HG03439 (cell line): ENCODE measurements at regions not wholly inside any gene's neighbourhood (a gene's known extent, or its start where the extent isn't known, plus 50 kb on each side); places are given as distances from the start of the nearest gene placed in this dataset.

Source experiments
- ATAC-seq: cut with Tn5 transposase; IDR thresholded peaks from one replicate; pipeline ENCODE4 v1.9.1; 2021; ENCODE audit warnings: mild to moderate bottlenecking, moderate library complexity; ENCODE audit not compliant: unreplicated experiment

DNA sequence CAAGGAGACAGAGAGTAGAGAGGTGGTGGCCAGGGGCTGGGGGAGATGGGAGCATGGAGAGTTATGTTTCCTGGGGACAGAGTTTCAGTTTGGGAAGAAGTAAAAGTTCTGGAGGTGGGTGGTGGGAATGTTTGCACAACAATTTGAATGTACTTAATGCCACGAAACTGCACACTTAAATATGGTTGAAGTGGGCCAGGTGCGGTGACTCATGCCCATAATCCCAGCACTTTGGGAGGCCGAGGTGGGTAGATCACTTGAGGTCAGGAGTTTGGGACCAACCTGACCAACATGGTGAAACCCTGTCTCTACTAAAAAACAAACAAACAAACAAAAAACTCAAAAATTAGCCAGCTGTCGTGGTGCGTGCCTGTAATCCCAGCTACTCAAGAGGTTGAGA, 137.2 kb downstream of the PFKFB3 start:
- no peak for ATAC-seq

DNA sequence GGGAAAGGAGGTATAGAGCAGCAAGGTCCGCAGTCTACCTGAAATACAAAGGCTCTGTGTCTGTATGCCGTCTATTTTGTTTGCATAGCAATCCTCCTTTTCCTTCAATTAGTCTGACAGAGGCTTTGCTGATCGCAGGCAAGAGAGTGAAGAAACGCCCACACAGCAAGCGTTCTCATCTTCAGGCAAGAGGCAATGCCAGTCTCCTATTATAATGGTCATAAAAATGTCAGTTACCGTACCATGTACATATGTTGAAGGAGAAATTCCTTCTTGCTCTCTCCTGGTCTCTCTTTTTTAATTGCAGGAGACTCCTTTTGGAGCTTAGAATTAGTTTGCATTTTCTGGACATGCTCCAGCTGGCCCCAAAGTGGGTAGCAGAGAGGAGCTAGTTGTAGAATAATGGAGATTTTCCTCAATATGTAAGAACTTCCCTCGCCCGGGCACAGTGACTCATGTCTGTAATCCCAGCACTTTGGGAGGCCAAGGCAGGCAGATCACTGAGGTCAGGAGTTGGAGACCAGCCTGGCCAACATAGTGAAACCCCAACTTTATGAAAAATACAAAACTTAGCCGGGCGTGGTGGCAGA, 139.5 kb downstream of the PFKFB3 start:
- ATAC-seq, result no peak

DNA sequence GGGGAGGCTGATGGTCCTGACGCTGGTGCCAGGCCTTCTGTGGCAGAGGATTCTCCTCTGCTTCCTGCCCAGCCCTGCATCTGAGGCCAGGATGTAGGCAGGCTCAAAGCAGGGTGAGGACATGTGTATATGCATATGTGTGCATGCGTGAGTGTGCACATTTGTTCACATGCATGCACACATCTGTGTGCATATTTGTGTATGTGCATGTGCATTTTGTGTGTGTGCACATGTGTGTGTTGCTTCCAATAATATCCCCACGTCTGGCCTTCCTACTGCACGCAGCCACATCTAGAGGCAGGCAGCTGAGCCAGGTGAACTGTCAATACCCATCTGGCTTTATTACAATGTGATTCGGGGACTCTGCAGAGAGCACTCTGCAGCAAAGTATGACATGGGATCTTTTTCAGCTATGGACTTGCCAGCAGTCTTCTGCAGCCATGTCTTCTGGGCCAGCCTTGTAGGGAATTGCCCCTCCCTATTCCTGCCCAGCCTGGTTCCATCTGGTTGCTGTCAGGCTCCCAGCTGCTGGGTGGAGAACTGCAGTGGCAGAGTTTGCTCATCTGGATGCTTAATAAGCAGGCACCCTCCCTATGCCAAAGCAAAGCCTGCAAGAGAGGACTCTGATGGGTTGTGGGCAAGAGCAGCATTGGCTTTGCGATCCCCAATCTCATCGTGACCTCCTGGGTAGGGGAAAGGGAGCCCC, 140.7 kb downstream of the PFKFB3 start:
- ATAC-seq, result no peak

DNA sequence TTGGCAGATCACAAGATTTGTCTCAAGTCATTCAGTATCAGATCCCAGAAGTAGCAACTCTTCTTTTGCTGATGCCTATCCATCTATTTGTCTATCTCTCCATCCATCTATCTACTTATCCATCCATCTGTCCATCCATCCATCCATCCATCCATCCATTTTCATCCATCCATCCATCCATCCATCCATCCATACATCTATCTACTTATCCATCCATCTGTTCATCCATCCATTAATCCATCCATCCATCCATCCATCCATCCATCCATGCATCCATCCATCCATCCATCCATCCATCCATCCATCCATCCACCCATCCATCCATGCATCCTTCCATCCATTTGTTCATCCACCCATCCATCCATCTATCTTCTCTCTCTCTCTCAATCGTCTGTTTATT, 142.7 kb downstream of the PFKFB3 start:
- ATAC-seq, result no peak

DNA sequence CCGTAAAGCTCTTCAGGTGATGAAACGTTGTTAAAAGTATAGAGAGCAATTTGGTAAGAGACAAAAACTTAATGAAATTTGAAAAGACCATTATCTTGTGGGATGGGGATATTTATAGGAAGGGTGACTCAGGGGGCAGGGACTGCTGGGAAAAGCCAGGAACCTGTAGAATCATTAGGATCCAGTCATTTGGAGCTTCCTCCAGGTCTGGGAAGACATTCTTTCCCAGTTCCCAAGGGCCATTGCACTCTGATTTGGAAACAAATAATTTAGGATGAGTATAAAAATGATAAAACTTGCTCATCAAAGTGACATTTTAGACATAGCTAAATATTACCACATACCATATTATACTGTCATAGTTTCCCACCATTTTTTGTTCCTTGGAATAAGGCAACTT, 143.9 kb downstream of the PFKFB3 start:
- no peak for ATAC-seq

DNA sequence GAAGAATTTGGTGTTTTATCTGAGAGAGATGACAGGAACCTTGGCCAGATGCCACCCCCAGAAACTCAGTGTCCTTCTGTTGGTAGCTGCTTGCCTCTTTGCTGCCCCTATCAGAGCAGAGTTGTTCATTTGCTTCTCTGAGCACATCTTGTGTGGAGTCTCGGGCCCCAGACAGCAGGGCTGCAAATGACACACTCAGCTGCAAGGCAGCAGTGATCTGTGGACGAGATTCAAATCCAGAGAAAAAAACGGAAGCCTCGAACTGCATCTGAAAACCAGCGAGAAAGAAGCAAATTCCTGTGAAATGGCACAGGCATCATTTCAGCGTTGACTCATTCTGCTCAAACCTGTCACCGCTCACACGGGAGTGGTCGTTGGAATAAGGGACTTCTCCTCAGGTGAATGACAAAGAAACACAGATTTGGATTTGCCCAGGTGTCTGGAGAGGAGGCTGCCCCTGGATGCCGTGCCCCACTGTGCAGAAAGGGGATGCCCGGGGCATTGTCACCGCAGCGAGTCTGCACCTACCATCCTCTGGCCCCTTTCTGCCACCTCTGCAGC, 144.7 kb downstream of the PFKFB3 start:
- ATAC-seq, result peak; percentile 36

DNA sequence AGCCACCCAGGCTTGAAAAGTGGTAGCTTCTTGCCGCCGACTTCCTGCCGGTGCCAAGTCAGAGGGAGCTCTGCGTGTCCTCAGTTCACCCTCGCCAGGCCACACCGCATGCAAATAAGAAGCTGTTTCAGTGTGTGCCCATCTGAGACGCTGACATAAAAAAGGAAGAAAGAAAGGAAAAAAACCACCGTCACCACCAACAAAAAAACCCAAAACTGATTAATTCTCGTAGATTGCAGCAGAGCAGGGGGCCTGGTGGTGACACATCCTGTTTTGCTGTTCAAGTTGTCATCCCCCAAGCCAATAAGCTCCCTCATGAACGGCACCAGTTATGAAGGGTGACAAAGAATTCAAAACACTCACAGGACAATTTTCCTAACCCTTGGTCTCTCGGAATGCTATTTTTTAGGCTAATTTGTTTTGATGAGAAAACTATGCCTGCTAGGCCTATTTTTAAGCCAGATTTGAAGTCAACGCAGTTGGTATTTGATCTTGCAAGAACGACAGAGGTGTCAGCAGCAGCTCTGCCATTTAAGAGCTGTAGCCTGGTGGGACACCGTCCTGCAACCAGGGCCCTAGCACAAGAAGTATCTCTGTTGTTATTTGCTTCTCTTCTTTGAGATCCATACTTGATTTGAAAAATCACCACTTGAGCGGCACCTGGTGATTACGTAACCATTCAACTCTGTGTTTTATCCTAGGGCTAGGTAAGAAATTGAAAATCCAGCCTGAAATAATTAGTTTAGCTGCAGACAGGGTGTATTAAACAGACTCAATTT, 145.6 kb downstream of the PFKFB3 start:
- ATAC-seq, result peak; percentile 97

DNA sequence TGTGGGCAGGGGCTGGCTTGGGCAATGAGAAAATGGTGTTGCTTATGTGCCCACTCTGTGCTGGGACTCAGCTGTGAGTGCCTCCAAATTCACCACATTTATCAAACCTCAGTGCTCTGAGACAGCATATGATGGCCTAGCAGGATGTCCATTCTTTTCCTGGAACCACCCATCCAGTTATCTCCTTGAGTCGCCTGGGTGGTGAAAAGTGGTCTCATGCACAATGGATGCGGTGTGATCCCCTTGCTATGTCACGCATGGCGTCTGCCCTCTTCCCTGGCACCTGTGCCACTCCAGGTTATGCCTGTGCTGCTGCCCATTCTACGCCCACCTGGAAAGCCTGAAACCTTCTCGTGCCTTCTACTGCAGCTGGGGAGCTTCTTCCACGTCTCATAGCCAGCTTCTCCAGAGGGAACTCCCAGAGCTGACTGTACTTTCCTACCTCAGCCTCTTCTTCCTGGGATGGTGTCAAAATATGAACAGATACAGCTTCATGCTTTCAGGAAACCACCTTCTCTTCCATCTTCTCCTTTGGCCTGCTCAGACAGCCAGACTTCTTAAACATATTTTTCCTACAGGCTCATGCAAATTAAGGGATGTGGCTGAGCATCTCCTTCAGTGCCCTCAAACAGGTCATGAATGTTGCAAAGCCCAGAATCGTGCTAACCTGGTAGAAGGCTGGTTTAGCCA, 147.3 kb downstream of the PFKFB3 start:
- ATAC-seq, result no peak

DNA sequence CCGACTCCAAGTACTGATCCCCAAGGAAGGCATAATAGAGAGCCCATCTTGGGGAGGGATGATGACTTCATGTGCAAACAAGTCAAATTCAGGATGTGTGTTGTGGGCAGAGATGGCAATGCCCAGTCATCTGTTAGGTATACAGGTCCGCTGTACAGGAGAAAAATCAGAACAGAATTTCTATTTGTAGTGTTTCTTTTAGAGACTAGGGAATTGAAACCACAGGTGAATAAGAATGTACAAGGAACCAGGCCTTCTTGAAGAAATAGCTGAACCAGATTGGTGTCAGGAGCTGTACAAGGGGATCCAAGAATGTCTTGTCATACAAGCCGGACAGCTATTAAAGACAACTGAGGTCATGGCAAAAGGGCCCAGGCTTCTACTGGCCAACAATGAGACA, 147.9 kb downstream of the PFKFB3 start:
- no peak for ATAC-seq

DNA sequence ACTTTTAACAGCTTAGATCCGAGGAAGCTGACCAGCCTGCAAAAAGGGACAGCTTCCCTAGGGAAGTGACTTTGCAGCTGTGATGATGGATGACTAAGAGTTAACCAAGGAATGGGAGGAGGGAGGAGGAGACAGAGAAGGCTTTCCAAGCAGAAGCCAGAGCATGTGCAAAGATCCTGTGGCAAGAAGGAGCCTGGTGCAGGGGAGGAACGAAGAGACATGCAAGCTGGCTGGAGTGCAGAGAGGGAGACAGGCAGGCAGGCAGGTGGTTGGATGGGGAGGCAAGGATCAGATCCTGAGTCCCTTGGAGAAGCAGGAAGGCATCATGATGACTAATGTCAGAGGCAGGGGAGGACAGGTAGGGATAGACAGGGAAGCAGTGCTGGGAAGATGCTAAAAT, 148.8 kb downstream of the PFKFB3 start:
- no peak for ATAC-seq

DNA sequence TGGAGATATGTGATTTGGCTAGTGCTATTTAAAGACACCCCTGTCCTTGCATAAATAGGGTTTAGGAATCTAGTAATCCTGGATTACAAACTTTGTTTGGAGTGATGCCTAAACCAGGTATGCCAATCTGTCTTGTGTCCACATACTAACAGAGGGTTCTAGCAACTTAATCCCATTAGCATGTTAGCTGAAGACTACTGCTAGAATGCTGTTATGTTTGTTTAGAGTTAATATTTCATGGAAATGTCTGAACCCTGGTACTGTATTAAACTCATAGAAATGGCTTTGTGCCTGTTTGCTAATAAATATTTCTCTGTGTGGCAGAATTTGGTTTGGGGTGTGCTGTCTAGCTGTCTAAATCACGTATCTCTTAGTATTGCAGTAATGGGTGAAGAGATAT, 150.8 kb downstream of the PFKFB3 start:
- ATAC-seq, result no peak

DNA sequence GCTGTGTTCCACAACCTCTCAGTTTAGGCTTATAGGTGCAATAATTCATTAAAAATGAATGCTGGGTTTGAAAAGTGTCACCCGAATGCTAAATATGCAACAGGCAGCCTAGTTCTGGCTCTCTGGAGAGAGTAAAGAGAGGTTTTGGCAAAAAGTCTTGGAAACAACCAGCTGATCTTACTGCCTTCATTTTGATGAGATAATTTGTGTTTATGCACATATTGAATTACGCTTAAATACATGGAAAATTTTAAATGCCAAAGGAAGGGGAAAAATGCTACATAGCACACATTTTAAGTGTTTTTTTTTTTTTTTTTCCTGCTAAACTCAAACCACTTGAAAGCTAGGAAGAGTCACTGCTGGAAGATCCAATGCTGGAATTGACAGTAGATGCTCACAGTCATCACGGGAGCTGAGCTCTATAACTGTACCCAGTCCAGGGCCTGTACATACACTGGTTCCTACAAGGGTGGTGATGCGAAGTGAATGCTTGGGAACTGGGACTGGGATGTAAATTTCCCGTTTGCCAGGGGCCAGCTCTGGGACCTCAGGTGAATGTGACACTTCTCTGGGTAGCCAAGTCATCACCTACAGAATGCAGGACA, 151.5 kb downstream of the PFKFB3 start:
- ATAC-seq, result no peak

DNA sequence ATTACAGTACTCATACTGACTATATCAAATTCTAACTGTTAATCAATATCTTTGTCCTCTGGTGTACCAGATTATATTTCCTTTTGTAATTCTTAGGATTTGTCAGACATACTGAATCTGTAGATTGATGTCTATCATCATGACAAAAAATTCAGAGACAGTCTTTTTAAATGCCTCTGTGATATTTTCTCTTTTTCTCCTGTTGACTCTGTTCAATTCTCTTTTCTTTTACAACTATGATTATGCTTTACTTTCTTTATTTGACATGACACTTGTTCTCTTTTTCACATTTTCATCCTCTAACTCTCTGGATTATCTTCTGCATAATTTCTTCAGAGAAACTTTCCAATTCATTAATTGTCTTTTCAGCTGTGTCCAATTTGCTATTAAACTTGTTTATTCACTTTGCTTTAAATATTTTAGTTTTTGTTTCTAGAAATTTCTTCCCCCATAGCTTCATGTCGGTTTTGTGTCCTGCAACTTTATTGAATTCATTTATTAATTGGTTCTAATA, 153.6 kb downstream of the PFKFB3 start:
- no peak for ATAC-seq

DNA sequence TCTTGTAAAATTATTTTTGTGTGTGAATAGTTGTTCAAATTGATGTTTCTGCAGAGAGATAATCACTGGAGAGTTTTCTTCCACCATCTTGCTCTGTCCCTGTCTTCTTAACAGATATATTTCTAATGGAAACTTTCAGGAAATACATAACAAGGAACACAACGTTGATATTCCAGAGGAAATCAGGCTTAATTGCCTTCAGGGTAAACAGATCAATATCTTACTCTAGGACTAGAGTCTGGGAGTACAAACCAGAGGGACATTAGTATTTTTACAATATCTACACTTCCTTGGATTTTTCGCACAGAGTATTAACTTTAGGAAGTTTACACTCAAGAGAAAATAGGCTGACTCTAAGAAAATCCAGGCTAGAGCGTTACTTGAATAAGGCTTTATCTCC, 159.1 kb downstream of the PFKFB3 start:
- ATAC-seq, result no peak

DNA sequence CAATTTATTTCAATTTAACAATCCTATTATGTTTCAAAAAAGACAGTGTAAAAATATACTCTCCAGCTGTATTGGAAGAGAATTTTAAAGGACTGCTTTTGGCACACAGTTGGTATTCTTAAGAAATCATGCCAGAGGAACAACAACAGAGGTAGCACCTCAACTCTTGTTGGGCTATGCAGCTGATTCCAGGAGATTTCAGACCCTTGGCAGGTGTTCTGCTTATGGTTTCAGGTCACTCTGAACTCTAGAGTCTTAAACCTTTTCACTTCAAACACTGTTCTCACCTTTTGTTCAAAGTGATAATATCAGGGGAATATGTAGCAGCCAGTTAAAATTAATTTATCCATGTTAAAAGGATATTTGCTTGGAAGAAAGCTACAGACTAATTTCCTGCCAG, 160.1 kb downstream of the PFKFB3 start:
- ATAC-seq, result no peak

DNA sequence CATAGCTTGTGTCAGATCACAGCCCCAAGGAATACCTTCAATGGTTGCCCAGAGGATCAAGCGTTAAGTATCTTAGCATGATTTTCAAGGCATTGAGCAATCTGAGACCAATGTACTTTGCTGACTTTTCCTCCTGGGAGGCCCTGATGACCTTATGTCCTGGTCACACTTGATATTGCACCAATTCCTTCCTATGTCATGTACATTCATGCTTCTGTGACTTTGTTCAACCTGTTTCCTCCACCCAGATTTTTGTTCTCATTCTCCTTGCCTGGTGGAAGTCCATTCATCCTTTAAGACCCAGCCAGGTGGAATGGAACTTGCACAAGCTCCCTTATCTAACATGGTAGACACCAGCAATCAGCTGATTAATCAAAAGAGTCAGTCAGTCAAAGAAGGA, 160.8 kb downstream of the PFKFB3 start:
- ATAC-seq, result no peak

DNA sequence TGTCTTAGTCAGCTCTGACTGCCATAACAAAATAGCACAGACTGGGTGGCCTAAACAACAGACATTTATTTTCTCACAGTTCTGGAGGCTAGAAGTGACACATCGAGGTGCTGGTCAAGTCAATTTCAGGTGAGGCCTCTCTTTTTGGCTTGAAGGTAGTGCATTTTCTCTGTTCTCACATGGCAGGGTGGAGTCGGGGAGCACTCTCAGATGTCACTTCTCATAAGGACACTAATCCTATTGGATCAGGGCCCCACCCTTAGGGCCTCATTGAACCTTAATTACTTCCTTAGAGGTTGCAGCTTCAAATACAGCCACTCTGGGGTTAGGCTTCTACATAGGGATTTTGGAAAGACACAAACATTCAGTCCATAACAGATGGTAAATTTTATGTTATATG, 161.6 kb downstream of the PFKFB3 start:
- no peak for ATAC-seq

DNA sequence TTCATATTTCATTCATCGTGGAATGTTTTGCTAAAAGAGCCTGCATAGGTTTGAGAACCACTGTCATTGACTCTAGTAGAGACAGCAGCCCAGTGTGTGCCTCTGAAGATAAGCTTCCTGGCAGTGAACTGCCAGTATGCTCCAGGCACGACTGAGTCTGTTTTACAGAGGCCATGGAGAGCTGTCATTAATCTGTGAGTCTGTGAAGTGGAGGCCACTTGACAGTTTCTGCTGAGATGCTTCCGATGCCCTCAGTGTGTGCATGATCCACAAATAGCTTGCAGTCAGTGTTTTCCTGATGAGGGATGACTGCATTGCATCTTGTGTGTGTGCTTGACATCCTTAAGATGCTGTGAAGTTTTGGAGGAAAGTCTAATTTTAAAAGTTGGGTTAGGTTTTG, 162.2 kb downstream of the PFKFB3 start:
- no peak for ATAC-seq

DNA sequence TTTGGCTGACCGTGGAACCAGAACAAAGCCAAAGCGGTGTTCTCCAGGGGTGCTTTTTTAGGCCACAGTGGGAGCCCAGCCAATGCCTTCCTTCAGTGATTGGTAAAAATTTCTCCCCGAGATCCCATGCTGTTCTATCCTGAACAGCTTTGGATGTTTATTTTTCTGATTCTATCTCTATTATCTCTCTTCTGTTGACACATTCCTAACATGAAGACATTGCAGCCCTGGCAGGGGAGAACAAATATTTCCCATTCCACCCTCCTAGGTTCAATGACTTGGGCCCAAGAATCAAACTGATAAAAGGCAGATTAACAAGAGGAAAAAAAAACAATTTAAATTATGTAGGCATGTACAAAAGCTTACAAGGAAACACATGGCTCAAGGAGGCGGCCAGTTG, 162.7 kb downstream of the PFKFB3 start:
- ATAC-seq, result no peak
